ENCODE measurements at regions not wholly inside any gene's neighbourhood (a gene's known extent, or its start where the extent isn't known, plus 50 kb on each side); places are given as distances from the start of the nearest gene placed in this dataset.

GRCh38 chr2:196568506-196568905, 71.0 kb upstream of the CCDC150 start:
- intact Hi-C loops (cut with DNase I), result no loop called here
- no peak for TF ChIP-seq POLR2A (IDR thresholded peaks at IDR 0.05)
- TF ChIP-seq POLR2AphosphoS5 (IDR thresholded peaks at IDR 0.05; ENCODE audit: insufficient read depth in 1 of 2, low read depth in 1 of 2), result no peak
- no peak for TF ChIP-seq CTCF (IDR thresholded peaks at IDR 0.05)
- H3K4me3 ChIP-seq, result no peak overlapping the region

GRCh38 chr2:196584903-196585302, 54.6 kb upstream of the CCDC150 start:
- H3K9me3 ChIP-seq, result no peaks in the 10 kb centered on the region
- no peak for DNase-seq (ENCODE audit: extremely low spot score in 2 of 2)
- intact Hi-C loops (cut with DNase I), result no loop called here
- no peaks in the 10 kb centered on the region for H3K27me3 ChIP-seq
- no peaks in the 10 kb centered on the region for H3K4me1 ChIP-seq
- no peak overlapping the region for H3K27ac ChIP-seq
- no peaks in the 10 kb centered on the region for H3K36me3 ChIP-seq
- H3K4me3 ChIP-seq, result no peak overlapping the region
- TF ChIP-seq CTCF (IDR thresholded peaks at IDR 0.05), result no peak
- no peak for TF ChIP-seq POLR2A (IDR thresholded peaks at IDR 0.05)
- TF ChIP-seq POLR2AphosphoS5 (IDR thresholded peaks at IDR 0.05; ENCODE audit: insufficient read depth in 1 of 2, low read depth in 1 of 2), result no peak

More at GRCh38 chr2:196568506-196568905, 71.0 kb upstream of the CCDC150 start:
- Histone ChIP-seq H3K9me3 (no peaks in the 10 kb centered on the region), H3K27ac (no peak overlapping the region), H3K36me3 (no peaks in the 10 kb centered on the region), H3K4me1 (no peaks in the 10 kb centered on the region), H3K27me3 (no peaks in the 10 kb centered on the region)
- DNase-seq (ENCODE audit: extremely low spot score in 2 of 2), result no peak

- H3K27me3 ChIP-seq, result no peaks in the 10 kb centered on the region
- no peak overlapping the region for H3K27ac ChIP-seq
- H3K36me3 ChIP-seq, result no peaks in the 10 kb centered on the region
- DNase-seq (ENCODE audit: extremely low spot score in 2 of 2), result no peak
- no peaks in the 10 kb centered on the region for H3K4me1 ChIP-seq
- TF ChIP-seq CTCF (IDR thresholded peaks at IDR 0.05) (no peak), POLR2AphosphoS5 (IDR thresholded peaks at IDR 0.05; ENCODE audit: insufficient read depth in 1 of 2, low read depth in 1 of 2) (no peak), POLR2A (IDR thresholded peaks at IDR 0.05) (no peak)
- intact Hi-C loops (cut with DNase I), result no loop called here
- no peak overlapping the region for H3K4me3 ChIP-seq
- H3K9me3 ChIP-seq, result no peaks in the 10 kb centered on the region
These were observed 53.0 kb upstream of the CCDC150 start for GRCh38 chr2:196586511-196586991.

GRCh38 chr2:196587056-196587455, 52.5 kb upstream of the CCDC150 start:
- no peak for DNase-seq (ENCODE audit: extremely low spot score in 2 of 2)
- H3K4me1 ChIP-seq, result no peaks in the 10 kb centered on the region
- H3K9me3 ChIP-seq, result no peaks in the 10 kb centered on the region
- H3K4me3 ChIP-seq, result no peak overlapping the region
- no peaks in the 10 kb centered on the region for H3K27me3 ChIP-seq
- no peak overlapping the region for H3K27ac ChIP-seq
- no peaks in the 10 kb centered on the region for H3K36me3 ChIP-seq
- TF ChIP-seq POLR2AphosphoS5 (IDR thresholded peaks at IDR 0.05; ENCODE audit: insufficient read depth in 1 of 2, low read depth in 1 of 2) (no peak), CTCF (IDR thresholded peaks at IDR 0.05) (no peak)
- intact Hi-C loops (cut with DNase I), result no loop called here

GRCh38 chr2:196587739-196588138, 51.8 kb upstream of the CCDC150 start:
- intact Hi-C loops (cut with DNase I), result no loop called here
- Histone ChIP-seq H3K9me3 (no peaks in the 10 kb centered on the region), H3K27me3 (no peaks in the 10 kb centered on the region), H3K27ac (no peak overlapping the region), H3K36me3 (no peaks in the 10 kb centered on the region), H3K4me1 (no peaks in the 10 kb centered on the region), H3K4me3 (no peak overlapping the region)
- no peak for DNase-seq (ENCODE audit: extremely low spot score in 2 of 2)
- TF ChIP-seq POLR2A (IDR thresholded peaks at IDR 0.05) (no peak), POLR2AphosphoS5 (IDR thresholded peaks at IDR 0.05; ENCODE audit: insufficient read depth in 1 of 2, low read depth in 1 of 2) (no peak), CTCF (IDR thresholded peaks at IDR 0.05) (no peak)

All from vagina (tissue), 2 donors.